LNCaP clone FGC (cell line): ENCODE measurements at regions not wholly inside any gene's neighbourhood (a gene's known extent, or its start where the extent isn't known, plus 50 kb on each side); places are given as distances from the start of the nearest gene placed in this dataset.

Experiments
- DNase-seq: peaks from one replicate; pipeline ENCODE4 v3.0.0-alpha.2; 2011; ENCODE audit warnings: low read depth
- H3K4me3 ChIP-seq: 2 replicates; pipeline ENCODE4 v1.5.1; 2011; ENCODE audit warnings: mild to moderate bottlenecking, low read depth, low read length, control low read depth
- TF ChIP-seq, protein P1 (sequence below): IDR thresholded peaks from 2 replicates; pipeline ENCODE4 v1.5.1; 2012; ENCODE audit warnings: mild to moderate bottlenecking; ENCODE audit not compliant: control insufficient read depth, insufficient read depth; ENCODE audit errors: extremely low read depth

DNA sequence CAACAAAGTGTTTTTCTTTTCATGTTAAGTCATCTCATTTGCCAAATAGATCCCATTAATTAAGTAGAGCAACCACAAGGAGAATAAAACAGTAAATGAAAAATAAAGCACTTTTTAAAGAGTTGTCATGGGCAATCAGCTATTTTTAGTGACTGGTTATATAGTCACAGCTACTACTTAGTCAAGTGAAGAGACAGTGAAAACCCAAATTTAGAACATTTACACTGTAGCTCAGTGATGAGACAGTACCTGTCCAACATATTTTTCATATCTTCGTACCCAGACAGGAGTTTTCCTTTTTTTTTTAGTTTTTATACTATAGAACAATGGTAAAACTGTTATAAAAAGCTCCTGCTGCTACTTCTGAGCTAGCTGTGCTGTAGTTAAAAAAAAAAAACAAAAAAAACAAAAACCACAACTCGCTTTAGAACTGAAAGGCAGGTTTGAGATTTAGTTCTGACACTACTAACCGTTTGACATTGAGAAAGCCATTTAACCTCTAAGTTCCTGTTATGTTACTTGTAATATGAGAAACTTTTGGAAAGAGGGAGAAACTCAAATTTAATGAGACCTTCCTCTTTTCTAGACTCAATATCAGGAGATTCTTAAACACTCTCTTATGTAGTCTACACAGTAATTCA lies 777.5 kb downstream of the ADGRL2 start:
- no peak for DNase-seq
- no peak overlapping the region for H3K4me3 ChIP-seq
- TF ChIP-seq, protein P1, sequence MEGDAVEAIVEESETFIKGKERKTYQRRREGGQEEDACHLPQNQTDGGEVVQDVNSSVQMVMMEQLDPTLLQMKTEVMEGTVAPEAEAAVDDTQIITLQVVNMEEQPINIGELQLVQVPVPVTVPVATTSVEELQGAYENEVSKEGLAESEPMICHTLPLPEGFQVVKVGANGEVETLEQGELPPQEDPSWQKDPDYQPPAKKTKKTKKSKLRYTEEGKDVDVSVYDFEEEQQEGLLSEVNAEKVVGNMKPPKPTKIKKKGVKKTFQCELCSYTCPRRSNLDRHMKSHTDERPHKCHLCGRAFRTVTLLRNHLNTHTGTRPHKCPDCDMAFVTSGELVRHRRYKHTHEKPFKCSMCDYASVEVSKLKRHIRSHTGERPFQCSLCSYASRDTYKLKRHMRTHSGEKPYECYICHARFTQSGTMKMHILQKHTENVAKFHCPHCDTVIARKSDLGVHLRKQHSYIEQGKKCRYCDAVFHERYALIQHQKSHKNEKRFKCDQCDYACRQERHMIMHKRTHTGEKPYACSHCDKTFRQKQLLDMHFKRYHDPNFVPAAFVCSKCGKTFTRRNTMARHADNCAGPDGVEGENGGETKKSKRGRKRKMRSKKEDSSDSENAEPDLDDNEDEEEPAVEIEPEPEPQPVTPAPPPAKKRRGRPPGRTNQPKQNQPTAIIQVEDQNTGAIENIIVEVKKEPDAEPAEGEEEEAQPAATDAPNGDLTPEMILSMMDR = no peak

DNA sequence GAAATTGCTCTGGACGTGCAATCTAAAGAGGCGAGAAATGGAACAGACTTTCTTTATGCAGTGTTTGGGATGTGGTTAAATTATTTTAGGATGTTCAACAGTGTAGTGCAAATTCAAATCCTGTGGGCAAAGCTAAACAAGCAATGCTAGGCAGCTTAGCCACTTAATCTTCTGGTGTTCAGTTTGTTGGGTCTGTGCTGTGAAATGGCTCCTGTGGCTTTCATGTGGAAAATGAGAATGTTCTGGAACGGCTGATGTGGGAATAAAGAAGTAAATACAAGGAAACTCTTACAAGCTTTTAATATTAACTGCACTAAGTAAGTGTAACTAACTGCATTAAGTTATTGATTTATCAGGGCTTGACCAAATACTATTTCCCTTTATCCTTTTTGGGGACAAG lies 766.6 kb downstream of the ADGRL2 start:
- DNase-seq = no peak
- no peak overlapping the region for H3K4me3 ChIP-seq

DNA sequence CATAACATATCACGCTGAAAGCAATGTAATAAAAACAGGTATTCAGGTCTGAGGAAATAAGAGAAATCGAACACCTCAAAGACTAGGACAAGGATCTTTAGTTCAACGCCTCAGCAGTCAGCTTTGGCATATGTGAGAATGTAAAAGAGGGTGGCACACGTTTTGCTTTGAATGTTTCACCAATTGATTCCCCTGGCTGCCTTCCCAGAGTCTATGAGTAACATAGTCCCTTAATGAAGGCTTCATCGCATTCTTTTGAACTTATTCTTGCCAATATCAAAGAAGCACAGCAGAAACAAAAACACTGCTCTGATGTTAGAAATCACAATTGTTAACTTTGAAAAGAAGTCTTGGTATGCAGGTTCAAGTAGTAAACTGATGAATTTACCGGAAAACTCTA lies 764.8 kb downstream of the ADGRL2 start:
- TF ChIP-seq, protein P1 = no peak
- H3K4me3 ChIP-seq = no peak overlapping the region
- DNase-seq = no peak

More for the DNA sequence above, 766.6 kb downstream of the ADGRL2 start:
- TF ChIP-seq, protein P1 = no peak

GRCh38 chr1:82565146-82565545 lies 764.4 kb downstream of the ADGRL2 start:
- DNase-seq = peak; percentile 67
- TF ChIP-seq, protein P1 = no peak
- H3K4me3 ChIP-seq = no peak overlapping the region

- TF ChIP-seq, protein P1 = no peak
- no peak overlapping the region for H3K4me3 ChIP-seq
- peak; percentile 87 for DNase-seq
These were observed 763.6 kb downstream of the ADGRL2 start for GRCh38 chr1:82564333-82564732.

GRCh38 chr1:82562448-82562847 lies 761.7 kb downstream of the ADGRL2 start:
- H3K4me3 ChIP-seq = no peak overlapping the region
- DNase-seq = no peak
- TF ChIP-seq, protein P1 = no peak

- no peak overlapping the region for H3K4me3 ChIP-seq
- TF ChIP-seq, protein P1 = no peak
These were observed 759.8 kb downstream of the ADGRL2 start for GRCh38 chr1:82560566-82560965.

More at GRCh38 chr1:82560566-82560965, 759.8 kb downstream of the ADGRL2 start:
- no peak for DNase-seq
